GM23338 (cell line): ENCODE measurements at regions not wholly inside any gene's neighbourhood (a gene's known extent, or its start where the extent isn't known, plus 50 kb on each side); places are given as distances from the start of the nearest gene placed in this dataset.

Experiments used
- CREB1 ChIP-seq: fragments of 250-450 bp; sonication (Bioruptor Pico); IDR thresholded peaks from 2 replicates; pipeline ENCODE4 v1.5.0; 2020; ENCODE audit warnings: low read depth, mild to moderate bottlenecking, moderate library complexity
- EZH2 ChIP-seq: fragments of 200-600 bp; sonication (generic); IDR thresholded peaks from one replicate; pipeline ENCODE4 v1.8.0; 2017; ENCODE audit warnings: antibody characterized with exemption, mild to moderate bottlenecking, low read depth; ENCODE audit not compliant: unreplicated experiment
- EZH2phosphoT487 ChIP-seq: fragments of 200-600 bp; sonication (generic); IDR thresholded peaks from one replicate; pipeline ENCODE4 v1.8.1; 2018; ENCODE audit warnings: antibody characterized with exemption; ENCODE audit not compliant: unreplicated experiment
- NANOG ChIP-seq: IDR thresholded peaks from 2 replicates; pipeline ENCODE4 v1.6.1; 2016; ENCODE audit warnings: antibody characterized with exemption, borderline replicate concordance
- POLR2AphosphoS5 ChIP-seq: IDR thresholded peaks from 2 replicates; pipeline ENCODE4 v1.6.1; 2016; ENCODE audit warnings: antibody characterized with exemption, low read depth
- REST ChIP-seq: IDR thresholded peaks from one replicate; pipeline ENCODE4 v1.6.1; 2018; ENCODE audit warnings: antibody characterized with exemption; ENCODE audit not compliant: unreplicated experiment
- ZNF114 ChIP-seq: fragments of 250-450 bp; sonication (Bioruptor Pico); IDR thresholded peaks from 2 replicates; pipeline ENCODE4 v1.5.0; 2020; ENCODE audit warnings: mild to moderate bottlenecking, moderate library complexity
- TF ChIP-seq, protein P1 (sequence below), 2 experiments: fragments of 200-600 bp in 1 of 2; sonication (generic) in 1 of 2; conservative IDR thresholded peaks; 2 replicates each; pipeline versions ENCODE4 v1.5.1 to v1.6.1; 2016 to 2017; ENCODE audit warnings: antibody characterized with exemption in 2 of 2, low read depth in 2 of 2, mild to moderate bottlenecking in 2 of 2, moderate library complexity in 1 of 2

DNA sequence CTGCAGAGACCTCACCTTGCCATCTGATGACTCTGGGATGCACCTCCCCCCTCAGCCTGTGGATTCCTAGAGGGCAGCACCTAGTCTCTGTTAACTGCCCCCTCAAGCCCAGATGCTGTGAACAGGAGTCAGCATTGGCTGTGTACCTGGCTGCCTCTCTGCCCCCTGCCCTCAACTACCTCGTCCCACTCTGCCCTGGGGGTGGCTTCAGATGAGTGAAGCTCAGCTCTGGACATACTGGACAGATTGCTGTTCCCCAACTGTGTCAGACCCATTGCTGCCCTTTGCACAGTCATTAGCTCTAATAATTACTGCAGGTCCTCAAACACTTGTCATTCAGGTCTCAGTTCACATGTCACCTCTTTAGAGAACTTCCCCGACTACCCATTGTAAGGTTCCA is 182.1 kb upstream of the TSHZ3 start:
- TF ChIP-seq CREB1 (CRISPR knock-in tag) = no peak
- TF ChIP-seq, protein P1, sequence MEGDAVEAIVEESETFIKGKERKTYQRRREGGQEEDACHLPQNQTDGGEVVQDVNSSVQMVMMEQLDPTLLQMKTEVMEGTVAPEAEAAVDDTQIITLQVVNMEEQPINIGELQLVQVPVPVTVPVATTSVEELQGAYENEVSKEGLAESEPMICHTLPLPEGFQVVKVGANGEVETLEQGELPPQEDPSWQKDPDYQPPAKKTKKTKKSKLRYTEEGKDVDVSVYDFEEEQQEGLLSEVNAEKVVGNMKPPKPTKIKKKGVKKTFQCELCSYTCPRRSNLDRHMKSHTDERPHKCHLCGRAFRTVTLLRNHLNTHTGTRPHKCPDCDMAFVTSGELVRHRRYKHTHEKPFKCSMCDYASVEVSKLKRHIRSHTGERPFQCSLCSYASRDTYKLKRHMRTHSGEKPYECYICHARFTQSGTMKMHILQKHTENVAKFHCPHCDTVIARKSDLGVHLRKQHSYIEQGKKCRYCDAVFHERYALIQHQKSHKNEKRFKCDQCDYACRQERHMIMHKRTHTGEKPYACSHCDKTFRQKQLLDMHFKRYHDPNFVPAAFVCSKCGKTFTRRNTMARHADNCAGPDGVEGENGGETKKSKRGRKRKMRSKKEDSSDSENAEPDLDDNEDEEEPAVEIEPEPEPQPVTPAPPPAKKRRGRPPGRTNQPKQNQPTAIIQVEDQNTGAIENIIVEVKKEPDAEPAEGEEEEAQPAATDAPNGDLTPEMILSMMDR (conservative IDR thresholded peaks at IDR 0.05; ENCODE audit: low read depth in 2 of 2) = peak in 1 of 2 experiments; percentile 10; a peak in 1 of 4 replicates
- TF ChIP-seq EZH2 = no peak
- no peak for TF ChIP-seq ZNF114 (CRISPR knock-in tag)
- no peak for TF ChIP-seq POLR2AphosphoS5
- no peak for TF ChIP-seq REST
- TF ChIP-seq NANOG = no peak
- no peak for TF ChIP-seq EZH2phosphoT487
